ENCODE measurements at regions not wholly inside any gene's neighbourhood (a gene's known extent, or its start where the extent isn't known, plus 50 kb on each side); places are given as distances from the start of the nearest gene placed in this dataset.

- no peak for DNase-seq (ENCODE audit: extremely low spot score, unreplicated experiment)
- no peak for TF ChIP-seq CTCF (conservative IDR thresholded peaks at IDR 0.05)
- Mint-ChIP-seq H3K9me3 (peaks cover 4% of the 10 kb centered on the region), H3K36me3 (no peaks in the 10 kb centered on the region), H3K4me1 (ENCODE audit: unreplicated experiment) (no peaks in the 10 kb centered on the region), H3K4me3 (no peak overlapping the region), H3K27me3 (no peaks in the 10 kb centered on the region), H3K27ac (no peak overlapping the region)
These were observed 272.9 kb downstream of the TGFB2 start for GRCh38 chr1:218617986-218618385.

- Mint-ChIP-seq H3K27me3 (no peaks in the 10 kb centered on the region), H3K4me3 (no peak overlapping the region), H3K36me3 (no peaks in the 10 kb centered on the region), H3K27ac (no peak overlapping the region), H3K9me3 (peaks cover 4% of the 10 kb centered on the region), H3K4me1 (ENCODE audit: unreplicated experiment) (peaks cover 4% of the 10 kb centered on the region)
- no peak for DNase-seq (ENCODE audit: extremely low spot score, unreplicated experiment)
- TF ChIP-seq CTCF (conservative IDR thresholded peaks at IDR 0.05) = no peak
These were observed 275.8 kb downstream of the TGFB2 start for GRCh38 chr1:218620956-218621355.

- Mint-ChIP-seq H3K9me3 (peaks cover 12% of the 10 kb centered on the region), H3K4me3 (no peak overlapping the region), H3K36me3 (no peaks in the 10 kb centered on the region), H3K27ac (no peak overlapping the region), H3K4me1 (ENCODE audit: unreplicated experiment) (peaks cover 4% of the 10 kb centered on the region), H3K27me3 (no peaks in the 10 kb centered on the region)
- no peak for TF ChIP-seq CTCF (conservative IDR thresholded peaks at IDR 0.05)
- DNase-seq (ENCODE audit: extremely low spot score, unreplicated experiment) = no peak
These were observed 278.9 kb downstream of the TGFB2 start for GRCh38 chr1:218624052-218624451.

- H3K9me3 Mint-ChIP-seq = peaks cover 12% of the 10 kb centered on the region
- peaks cover 4% of the 10 kb centered on the region for H3K4me1 Mint-ChIP-seq (ENCODE audit: unreplicated experiment)
- no peaks in the 10 kb centered on the region for H3K27me3 Mint-ChIP-seq
- no peak overlapping the region for H3K4me3 Mint-ChIP-seq
- H3K27ac Mint-ChIP-seq = no peak overlapping the region
- H3K36me3 Mint-ChIP-seq = no peaks in the 10 kb centered on the region
- DNase-seq (ENCODE audit: extremely low spot score, unreplicated experiment) = no peak
- no peak for TF ChIP-seq CTCF (conservative IDR thresholded peaks at IDR 0.05)
These were observed 280.3 kb downstream of the TGFB2 start for GRCh38 chr1:218625393-218625792.

GRCh38 chr1:218633238-218633988 lies 288.3 kb downstream of the TGFB2 start:
- Mint-ChIP-seq H3K9me3 (peaks cover 13% of the 10 kb centered on the region), H3K36me3 (no peaks in the 10 kb centered on the region), H3K4me3 (no peak overlapping the region), H3K27me3 (no peaks in the 10 kb centered on the region), H3K4me1 (ENCODE audit: unreplicated experiment) (no peaks in the 10 kb centered on the region), H3K27ac (peak overlapping the region; percentile 86)
- no peak for DNase-seq (ENCODE audit: extremely low spot score, unreplicated experiment)
- TF ChIP-seq CTCF (conservative IDR thresholded peaks at IDR 0.05) = no peak
